Progenitor cell of endocrine pancreas (in vitro differentiated cells): ENCODE measurements at regions not wholly inside any gene's neighbourhood (a gene's known extent, or its start where the extent isn't known, plus 50 kb on each side); places are given as distances from the start of the nearest gene placed in this dataset.
A peak's percentile ranks its signal among the peaks of the same experiment; 100 is the strongest.

Experiments
- DNase-seq: peaks from one replicate; pipeline ENCODE4 v3.0.0; 2021; ENCODE audit warnings: low spot score; ENCODE audit not compliant: unreplicated experiment
- H3K27ac Mint-ChIP-seq: 2 replicates; pipeline ENCODE4 v1.8.0; 2021; ENCODE audit warnings: mild to moderate bottlenecking, moderate library complexity, mixed read lengths
- H3K27me3 Mint-ChIP-seq: 2 replicates; pipeline ENCODE4 v1.8.0; 2021; ENCODE audit warnings: mixed read lengths
- H3K36me3 Mint-ChIP-seq: 2 replicates; pipeline ENCODE4 v1.8.0; 2022; ENCODE audit warnings: mixed read lengths; ENCODE audit not compliant: insufficient read depth
- H3K4me1 Mint-ChIP-seq: 2 replicates; pipeline ENCODE4 v1.8.0; 2021; ENCODE audit warnings: low read depth, mixed read lengths
- H3K4me3 Mint-ChIP-seq: 2 replicates; pipeline ENCODE4 v1.8.0; 2021; ENCODE audit warnings: low read depth, mild to moderate bottlenecking, moderate library complexity, mixed read lengths
- H3K9me3 Mint-ChIP-seq: 2 replicates; pipeline ENCODE4 v1.8.0; 2021; ENCODE audit warnings: low read depth, mixed read lengths
- TF ChIP-seq, protein P1 (sequence below): fragments of 200-600 bp; sonication (generic); IDR thresholded peaks from one replicate; pipeline ENCODE4 v1.5.0; 2021; ENCODE audit warnings: antibody characterized with exemption, mild to moderate bottlenecking; ENCODE audit not compliant: unreplicated experiment

DNA sequence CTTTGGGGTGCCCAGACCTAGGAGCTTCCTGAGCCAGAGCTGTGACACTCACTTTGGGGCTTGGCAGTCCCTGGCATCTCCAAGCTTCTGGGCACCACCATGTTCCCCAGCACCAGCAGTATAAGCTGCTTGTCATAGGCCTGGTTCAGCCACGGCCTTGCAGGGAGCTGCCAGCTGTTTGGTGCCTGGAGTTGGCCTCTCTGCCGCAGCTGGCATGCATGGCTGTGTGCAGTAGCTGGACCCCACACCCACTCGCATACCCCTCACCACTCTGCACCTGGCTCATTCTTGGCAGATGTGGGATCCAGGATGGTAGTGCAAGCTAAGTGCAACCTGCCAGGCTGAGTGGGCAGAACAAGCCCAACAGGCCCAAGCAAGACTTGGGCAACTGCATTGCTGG is 73.4 kb upstream of the BRD7 start:
- DNase-seq = no peak
- H3K27me3 Mint-ChIP-seq = peaks cover 8% of the 10 kb centered on the region
- H3K36me3 Mint-ChIP-seq = peaks cover 5% of the 10 kb centered on the region
- TF ChIP-seq, protein P1, sequence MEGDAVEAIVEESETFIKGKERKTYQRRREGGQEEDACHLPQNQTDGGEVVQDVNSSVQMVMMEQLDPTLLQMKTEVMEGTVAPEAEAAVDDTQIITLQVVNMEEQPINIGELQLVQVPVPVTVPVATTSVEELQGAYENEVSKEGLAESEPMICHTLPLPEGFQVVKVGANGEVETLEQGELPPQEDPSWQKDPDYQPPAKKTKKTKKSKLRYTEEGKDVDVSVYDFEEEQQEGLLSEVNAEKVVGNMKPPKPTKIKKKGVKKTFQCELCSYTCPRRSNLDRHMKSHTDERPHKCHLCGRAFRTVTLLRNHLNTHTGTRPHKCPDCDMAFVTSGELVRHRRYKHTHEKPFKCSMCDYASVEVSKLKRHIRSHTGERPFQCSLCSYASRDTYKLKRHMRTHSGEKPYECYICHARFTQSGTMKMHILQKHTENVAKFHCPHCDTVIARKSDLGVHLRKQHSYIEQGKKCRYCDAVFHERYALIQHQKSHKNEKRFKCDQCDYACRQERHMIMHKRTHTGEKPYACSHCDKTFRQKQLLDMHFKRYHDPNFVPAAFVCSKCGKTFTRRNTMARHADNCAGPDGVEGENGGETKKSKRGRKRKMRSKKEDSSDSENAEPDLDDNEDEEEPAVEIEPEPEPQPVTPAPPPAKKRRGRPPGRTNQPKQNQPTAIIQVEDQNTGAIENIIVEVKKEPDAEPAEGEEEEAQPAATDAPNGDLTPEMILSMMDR = no peak
- H3K4me1 Mint-ChIP-seq = no peaks in the 10 kb centered on the region
- no peak overlapping the region for H3K27ac Mint-ChIP-seq
- H3K4me3 Mint-ChIP-seq = no peak overlapping the region
- H3K9me3 Mint-ChIP-seq = peaks cover 18% of the 10 kb centered on the region

DNA sequence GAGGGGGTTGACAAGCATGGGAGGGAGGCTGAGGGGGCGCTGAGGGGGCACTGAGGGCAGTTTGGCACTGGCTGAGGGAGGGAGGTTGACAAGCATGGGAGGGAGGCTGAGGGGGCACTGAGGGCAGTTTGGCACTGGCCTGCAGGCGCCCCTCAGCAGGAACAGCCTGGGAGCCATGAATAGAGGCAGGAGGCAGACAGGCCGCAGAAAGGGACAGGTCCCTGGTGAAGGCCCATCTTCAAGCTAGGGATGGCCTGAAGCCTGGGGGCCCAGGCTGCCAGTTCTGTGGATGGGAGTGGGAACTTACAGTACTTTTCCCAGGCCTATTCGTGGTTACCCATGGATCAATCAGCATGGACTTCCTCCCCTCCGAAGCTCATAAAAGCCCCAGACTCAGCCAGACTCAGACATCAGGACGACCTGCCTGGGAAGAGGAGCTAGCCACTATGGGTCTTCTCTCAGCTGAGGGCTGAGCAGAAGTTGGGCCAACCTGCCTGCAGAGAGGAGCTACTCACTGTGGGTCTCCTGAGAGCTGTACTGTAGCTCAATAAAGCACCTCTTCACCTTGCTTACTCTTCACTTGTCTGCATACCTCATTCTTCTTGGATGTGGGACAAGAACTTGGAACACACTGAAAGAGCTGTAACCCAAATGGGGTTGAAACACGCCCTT is 72.8 kb upstream of the BRD7 start:
- Mint-ChIP-seq H3K36me3 (peaks cover 5% of the 10 kb centered on the region), H3K4me1 (no peaks in the 10 kb centered on the region), H3K9me3 (peaks cover 18% of the 10 kb centered on the region), H3K4me3 (no peak overlapping the region), H3K27ac (no peak overlapping the region), H3K27me3 (peaks cover 7% of the 10 kb centered on the region)
- TF ChIP-seq, protein P1 = no peak
- DNase-seq = no peak

DNA sequence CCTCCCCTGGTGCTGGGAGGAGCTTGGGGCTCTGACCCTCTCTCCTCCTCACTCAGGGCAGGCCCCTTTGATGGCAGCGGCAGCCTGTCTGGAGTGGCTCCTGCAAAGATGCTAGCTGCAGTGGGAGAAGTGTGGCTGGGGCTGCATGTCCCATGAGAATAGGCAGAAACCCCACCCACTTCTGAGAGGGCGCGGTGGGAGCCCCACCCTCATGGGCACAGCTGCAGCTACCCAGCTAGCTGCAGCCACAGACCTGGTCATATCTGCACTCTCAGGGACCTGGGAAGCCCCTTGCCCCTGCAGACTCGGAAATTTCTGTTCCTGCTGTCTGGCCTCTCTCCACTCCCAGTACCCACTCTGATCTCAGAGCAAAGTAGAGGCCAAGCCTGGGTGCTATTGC is 72.2 kb upstream of the BRD7 start:
- Mint-ChIP-seq H3K4me3 (no peak overlapping the region), H3K36me3 (peaks cover 5% of the 10 kb centered on the region), H3K9me3 (peaks cover 18% of the 10 kb centered on the region), H3K4me1 (no peaks in the 10 kb centered on the region), H3K27ac (no peak overlapping the region), H3K27me3 (peaks cover 3% of the 10 kb centered on the region)
- TF ChIP-seq, protein P1 = no peak
- DNase-seq = no peak

DNA sequence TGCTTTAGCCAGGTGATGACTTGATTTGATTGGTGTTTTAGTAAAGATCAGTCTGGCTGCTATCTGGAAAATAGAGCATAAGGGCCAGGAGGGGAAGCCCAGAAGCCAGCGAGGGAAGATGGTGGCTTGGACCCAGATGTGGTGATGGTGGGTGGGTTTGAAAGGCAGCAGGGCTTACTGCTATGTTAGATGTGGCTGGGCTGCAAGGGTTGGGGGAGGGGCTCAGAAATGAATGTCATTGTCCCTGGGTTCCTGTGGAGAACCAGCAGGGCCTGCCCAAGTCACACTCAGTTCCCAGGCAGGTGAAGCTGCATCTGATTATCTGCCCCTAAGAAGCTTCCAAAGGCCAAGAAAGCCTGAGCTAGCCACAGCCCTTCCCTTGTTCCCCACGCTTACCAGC is 71.7 kb upstream of the BRD7 start:
- Mint-ChIP-seq H3K4me1 (no peaks in the 10 kb centered on the region), H3K27ac (no peak overlapping the region), H3K4me3 (no peak overlapping the region), H3K36me3 (peaks cover 5% of the 10 kb centered on the region), H3K27me3 (peaks cover 3% of the 10 kb centered on the region), H3K9me3 (peaks cover 18% of the 10 kb centered on the region)
- no peak for DNase-seq
- TF ChIP-seq, protein P1 = no peak

DNA sequence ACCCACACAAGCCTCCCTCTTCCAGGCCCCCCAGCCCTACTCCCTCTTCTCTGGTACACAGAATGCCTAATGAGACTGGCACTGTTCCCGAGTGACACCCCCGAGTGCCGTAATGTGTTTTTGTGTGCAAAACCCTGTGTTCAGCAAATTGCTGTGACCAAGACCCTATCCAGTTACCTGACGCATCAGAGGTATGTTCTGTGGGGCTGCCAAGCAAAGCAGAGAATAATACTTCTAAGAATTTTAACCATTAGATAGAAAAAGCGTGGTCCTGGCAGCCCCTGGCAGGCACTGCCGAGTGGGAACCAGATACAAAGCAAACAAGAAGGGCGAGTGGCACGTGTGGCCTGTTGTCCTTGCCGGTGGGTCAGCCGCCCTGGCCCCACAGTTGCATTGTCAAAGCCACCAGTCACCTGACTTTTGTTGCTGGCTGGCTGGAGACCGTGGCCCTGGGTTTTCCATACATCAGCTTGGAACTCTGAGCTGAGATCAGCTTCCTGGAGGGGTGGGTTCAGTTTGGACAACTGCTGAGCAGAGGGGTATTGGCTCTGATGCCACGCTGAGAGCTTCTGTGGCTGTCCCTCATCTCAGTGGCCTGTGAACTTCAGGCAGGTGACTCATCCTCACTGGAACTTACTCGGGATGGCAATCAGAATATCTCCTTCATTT is 69.1 kb upstream of the BRD7 start:
- TF ChIP-seq, protein P1 = no peak
- Mint-ChIP-seq H3K27me3 (peaks cover 8% of the 10 kb centered on the region), H3K4me1 (no peaks in the 10 kb centered on the region), H3K9me3 (peaks cover 18% of the 10 kb centered on the region), H3K27ac (no peak overlapping the region), H3K4me3 (no peak overlapping the region), H3K36me3 (peaks cover 5% of the 10 kb centered on the region)
- peak; percentile 3 for DNase-seq
